ENCODE measurements at regions not wholly inside any gene's neighbourhood (a gene's known extent, or its start where the extent isn't known, plus 50 kb on each side); places are given as distances from the start of the nearest gene placed in this dataset.

DNA sequence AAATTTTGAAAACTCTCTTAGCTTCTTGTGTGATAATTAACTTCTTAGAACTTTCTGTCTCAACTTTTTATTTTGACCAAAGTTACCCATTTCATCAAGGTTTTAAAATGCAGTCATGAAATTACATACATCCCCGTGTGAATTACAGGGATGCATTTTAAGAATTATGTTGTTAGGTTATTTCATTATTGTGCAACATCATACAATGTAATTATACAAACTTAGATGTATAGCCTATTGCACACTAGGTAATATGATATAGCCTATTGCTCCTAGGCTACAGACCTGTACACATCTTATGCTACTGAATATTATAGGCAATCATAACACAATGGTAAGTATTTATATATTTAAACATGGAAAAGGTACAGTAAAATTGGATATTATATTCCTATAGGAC is 228.1 kb upstream of the C11orf87 start:
- TF ChIP-seq, protein P1, sequence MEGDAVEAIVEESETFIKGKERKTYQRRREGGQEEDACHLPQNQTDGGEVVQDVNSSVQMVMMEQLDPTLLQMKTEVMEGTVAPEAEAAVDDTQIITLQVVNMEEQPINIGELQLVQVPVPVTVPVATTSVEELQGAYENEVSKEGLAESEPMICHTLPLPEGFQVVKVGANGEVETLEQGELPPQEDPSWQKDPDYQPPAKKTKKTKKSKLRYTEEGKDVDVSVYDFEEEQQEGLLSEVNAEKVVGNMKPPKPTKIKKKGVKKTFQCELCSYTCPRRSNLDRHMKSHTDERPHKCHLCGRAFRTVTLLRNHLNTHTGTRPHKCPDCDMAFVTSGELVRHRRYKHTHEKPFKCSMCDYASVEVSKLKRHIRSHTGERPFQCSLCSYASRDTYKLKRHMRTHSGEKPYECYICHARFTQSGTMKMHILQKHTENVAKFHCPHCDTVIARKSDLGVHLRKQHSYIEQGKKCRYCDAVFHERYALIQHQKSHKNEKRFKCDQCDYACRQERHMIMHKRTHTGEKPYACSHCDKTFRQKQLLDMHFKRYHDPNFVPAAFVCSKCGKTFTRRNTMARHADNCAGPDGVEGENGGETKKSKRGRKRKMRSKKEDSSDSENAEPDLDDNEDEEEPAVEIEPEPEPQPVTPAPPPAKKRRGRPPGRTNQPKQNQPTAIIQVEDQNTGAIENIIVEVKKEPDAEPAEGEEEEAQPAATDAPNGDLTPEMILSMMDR (IDR thresholded peaks at IDR 0.05; ENCODE audit: extremely low read depth, insufficient read depth, missing control alignments) = no peak
- no peak for DNase-seq (ENCODE audit: low spot score)
- in situ Hi-C loops (cut with MboI; ENCODE audit: low pct_unique_long_range_greater_than_20kb, low sequenced_read_pairs, unreplicated experiment) = no loop called here

DNA sequence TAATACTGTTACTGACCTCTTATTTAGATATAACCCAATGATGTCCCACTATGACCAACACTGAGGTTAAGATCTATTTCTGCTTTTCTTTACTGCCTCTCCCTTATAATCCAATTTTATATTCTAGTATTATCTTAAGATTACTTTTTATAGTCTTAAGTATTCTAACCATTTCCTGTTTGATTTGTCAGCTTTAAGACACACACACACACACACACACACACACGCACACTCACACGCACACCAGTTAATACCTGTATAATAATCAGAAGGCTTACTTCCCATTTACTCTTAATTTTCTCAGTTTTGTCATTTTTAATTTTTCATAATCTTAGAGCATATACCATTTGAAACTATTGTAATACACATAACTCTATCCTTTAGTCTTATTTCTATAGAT is 226.0 kb upstream of the C11orf87 start:
- TF ChIP-seq, protein P1 (IDR thresholded peaks at IDR 0.05; ENCODE audit: extremely low read depth, insufficient read depth, missing control alignments) = no peak
- DNase-seq (ENCODE audit: low spot score) = no peak
- in situ Hi-C loops (cut with MboI; ENCODE audit: low pct_unique_long_range_greater_than_20kb, low sequenced_read_pairs, unreplicated experiment) = no loop called here

GRCh38 chr11:109197656-109198055 is 224.3 kb upstream of the C11orf87 start:
- in situ Hi-C loops (cut with MboI; ENCODE audit: low pct_unique_long_range_greater_than_20kb, low sequenced_read_pairs, unreplicated experiment) = no loop called here

GRCh38 chr11:109203176-109203575 is 218.8 kb upstream of the C11orf87 start:
- in situ Hi-C loops (cut with MboI; ENCODE audit: low pct_unique_long_range_greater_than_20kb, low sequenced_read_pairs, unreplicated experiment) = no loop called here

More at GRCh38 chr11:109197656-109198055, 224.3 kb upstream of the C11orf87 start:
- DNase-seq (ENCODE audit: low spot score) = no peak
- TF ChIP-seq, protein P1 (IDR thresholded peaks at IDR 0.05; ENCODE audit: extremely low read depth, insufficient read depth, missing control alignments) = no peak

DNA sequence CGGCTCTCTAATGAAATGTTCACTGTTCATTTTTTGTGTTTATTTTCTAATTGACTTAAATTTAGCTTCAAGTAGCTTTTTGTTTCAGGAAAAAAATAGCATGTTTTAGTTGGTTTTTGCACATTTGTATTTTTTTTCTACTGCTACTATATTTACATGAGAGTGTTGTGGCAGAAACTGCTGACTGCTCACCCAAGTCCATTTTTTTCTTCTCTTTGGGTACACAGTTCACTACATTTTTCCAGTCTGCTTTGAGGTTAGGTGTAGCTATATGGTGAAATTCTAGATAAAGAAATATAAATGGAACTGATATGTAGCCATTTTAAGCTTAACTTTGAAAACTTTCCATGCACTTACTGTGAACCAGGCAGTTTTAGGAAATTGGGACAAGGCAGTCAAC is 216.7 kb upstream of the C11orf87 start:
- DNase-seq (ENCODE audit: low spot score) = no peak
- TF ChIP-seq, protein P1 (IDR thresholded peaks at IDR 0.05; ENCODE audit: extremely low read depth, insufficient read depth, missing control alignments) = no peak
- in situ Hi-C loops (cut with MboI; ENCODE audit: low pct_unique_long_range_greater_than_20kb, low sequenced_read_pairs, unreplicated experiment) = no loop called here

More at GRCh38 chr11:109203176-109203575, 218.8 kb upstream of the C11orf87 start:
- TF ChIP-seq, protein P1 (IDR thresholded peaks at IDR 0.05; ENCODE audit: extremely low read depth, insufficient read depth, missing control alignments) = no peak
- no peak for DNase-seq (ENCODE audit: low spot score)

- TF ChIP-seq, protein P1 (IDR thresholded peaks at IDR 0.05; ENCODE audit: extremely low read depth, insufficient read depth, missing control alignments) = no peak
- DNase-seq (ENCODE audit: low spot score) = no peak
- in situ Hi-C loops (cut with MboI; ENCODE audit: low pct_unique_long_range_greater_than_20kb, low sequenced_read_pairs, unreplicated experiment) = no loop called here
Observed at GRCh38 chr11:109208121-109208520, 213.9 kb upstream of the C11orf87 start.

DNA sequence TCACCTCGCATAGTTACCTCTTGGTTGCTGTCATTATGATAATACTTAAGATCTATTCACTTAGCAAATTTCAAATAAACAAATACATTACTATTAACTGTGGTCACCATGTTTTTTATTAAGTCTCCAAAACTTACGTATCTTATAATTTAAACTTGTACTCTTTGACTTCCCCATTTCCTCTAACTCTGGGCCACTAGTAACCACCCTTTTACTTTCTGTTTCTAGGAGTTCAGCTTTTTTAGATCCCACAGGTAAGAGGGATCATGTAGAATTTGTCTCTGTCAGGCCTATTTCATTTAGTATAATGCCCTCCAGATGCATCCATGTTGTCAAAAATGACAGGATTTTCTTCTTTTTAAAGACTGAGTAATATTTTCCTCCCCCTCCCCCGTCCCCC is 212.4 kb upstream of the C11orf87 start:
- TF ChIP-seq, protein P1 (IDR thresholded peaks at IDR 0.05; ENCODE audit: extremely low read depth, insufficient read depth, missing control alignments) = no peak
- in situ Hi-C loops (cut with MboI; ENCODE audit: low pct_unique_long_range_greater_than_20kb, low sequenced_read_pairs, unreplicated experiment) = no loop called here
- DNase-seq (ENCODE audit: low spot score) = no peak
